ENCODE measurements at regions not wholly inside any gene's neighbourhood (a gene's known extent, or its start where the extent isn't known, plus 50 kb on each side); places are given as distances from the start of the nearest gene placed in this dataset.

DNA sequence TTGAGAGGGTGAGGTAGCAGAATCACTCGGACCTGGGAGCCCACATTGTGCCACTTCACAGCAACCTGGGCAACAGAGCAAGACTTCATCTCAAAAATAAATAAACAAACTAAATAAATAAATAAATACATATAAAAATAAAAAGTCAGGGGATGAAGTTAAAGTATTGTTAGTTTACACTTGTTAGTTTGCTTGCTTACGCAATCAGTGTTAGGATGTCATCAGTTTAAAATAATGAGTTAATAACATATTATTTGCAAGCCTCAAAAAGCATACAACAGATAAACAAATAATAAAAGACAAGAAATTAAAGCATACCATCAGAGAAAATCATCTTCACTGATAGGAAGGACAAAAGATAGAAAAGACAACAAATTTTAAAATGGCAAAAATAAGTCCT lies 891.1 kb upstream of the PCDH7 start:
- Histone ChIP-seq H3K9me3 (ENCODE audit: low read depth) (no peaks in the 10 kb centered on the region), H3K4me1 (ENCODE audit: low read depth) (no peaks in the 10 kb centered on the region), H3K27ac (no peak overlapping the region), H3K36me3 (no peaks in the 10 kb centered on the region), H3K4me3 (no peak overlapping the region), H3K27me3 (no peaks in the 10 kb centered on the region)
- DNase-seq (ENCODE audit: low read depth in 1 of 2, low spot score in 1 of 2), result no peak
- TF ChIP-seq, protein P1, sequence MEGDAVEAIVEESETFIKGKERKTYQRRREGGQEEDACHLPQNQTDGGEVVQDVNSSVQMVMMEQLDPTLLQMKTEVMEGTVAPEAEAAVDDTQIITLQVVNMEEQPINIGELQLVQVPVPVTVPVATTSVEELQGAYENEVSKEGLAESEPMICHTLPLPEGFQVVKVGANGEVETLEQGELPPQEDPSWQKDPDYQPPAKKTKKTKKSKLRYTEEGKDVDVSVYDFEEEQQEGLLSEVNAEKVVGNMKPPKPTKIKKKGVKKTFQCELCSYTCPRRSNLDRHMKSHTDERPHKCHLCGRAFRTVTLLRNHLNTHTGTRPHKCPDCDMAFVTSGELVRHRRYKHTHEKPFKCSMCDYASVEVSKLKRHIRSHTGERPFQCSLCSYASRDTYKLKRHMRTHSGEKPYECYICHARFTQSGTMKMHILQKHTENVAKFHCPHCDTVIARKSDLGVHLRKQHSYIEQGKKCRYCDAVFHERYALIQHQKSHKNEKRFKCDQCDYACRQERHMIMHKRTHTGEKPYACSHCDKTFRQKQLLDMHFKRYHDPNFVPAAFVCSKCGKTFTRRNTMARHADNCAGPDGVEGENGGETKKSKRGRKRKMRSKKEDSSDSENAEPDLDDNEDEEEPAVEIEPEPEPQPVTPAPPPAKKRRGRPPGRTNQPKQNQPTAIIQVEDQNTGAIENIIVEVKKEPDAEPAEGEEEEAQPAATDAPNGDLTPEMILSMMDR (IDR thresholded peaks at IDR 0.05; ENCODE audit: low read depth, low read length), result no peak

DNA sequence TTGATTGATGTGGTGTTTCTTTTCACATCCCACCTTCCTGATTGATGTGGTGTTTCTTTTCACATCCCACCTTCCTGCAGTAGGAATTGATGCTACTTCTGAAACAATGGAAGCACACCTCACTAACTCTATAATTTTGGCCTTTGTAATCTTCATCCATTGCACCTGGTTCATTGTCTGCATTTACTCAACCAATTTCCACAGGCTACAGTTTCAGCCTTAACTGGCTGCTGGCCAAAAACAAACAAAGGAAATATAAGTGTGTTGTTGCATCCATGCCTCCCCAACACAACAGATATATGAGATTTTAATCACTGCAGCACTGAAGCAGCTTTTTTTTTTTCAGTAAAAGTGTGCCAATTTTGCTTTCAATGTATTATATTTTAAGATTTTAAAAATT lies 867.6 kb upstream of the PCDH7 start:
- DNase-seq (ENCODE audit: low read depth in 1 of 2, low spot score in 1 of 2), result no peak
- H3K27me3 ChIP-seq, result no peaks in the 10 kb centered on the region
- H3K27ac ChIP-seq, result no peak overlapping the region
- no peak overlapping the region for H3K4me3 ChIP-seq
- H3K9me3 ChIP-seq (ENCODE audit: low read depth), result no peaks in the 10 kb centered on the region
- H3K4me1 ChIP-seq (ENCODE audit: low read depth), result peaks cover 14% of the 10 kb centered on the region
- H3K36me3 ChIP-seq, result no peaks in the 10 kb centered on the region
- TF ChIP-seq, protein P1 (IDR thresholded peaks at IDR 0.05; ENCODE audit: low read depth, low read length), result no peak

DNA sequence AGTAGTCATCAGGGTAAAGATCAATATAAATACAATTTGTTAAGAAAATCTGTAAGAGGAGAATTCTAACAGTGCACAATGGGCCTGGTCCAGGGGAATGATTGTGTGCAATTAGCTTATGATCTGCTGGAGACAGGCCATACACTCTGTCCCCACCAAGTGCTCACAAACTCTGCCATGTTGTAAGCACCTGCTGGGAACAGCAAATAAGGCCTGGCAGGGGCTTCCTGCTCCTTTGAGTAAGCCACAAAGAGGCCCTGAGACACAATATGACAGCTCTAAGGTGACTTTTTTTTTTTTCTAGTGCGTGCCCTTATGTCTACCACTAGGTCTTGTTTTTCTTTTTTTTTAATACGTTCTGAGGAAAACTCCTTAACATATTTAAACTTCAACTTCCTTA lies 866.3 kb upstream of the PCDH7 start:
- Histone ChIP-seq H3K4me1 (ENCODE audit: low read depth) (peaks cover 14% of the 10 kb centered on the region), H3K36me3 (no peaks in the 10 kb centered on the region), H3K27ac (no peak overlapping the region), H3K9me3 (ENCODE audit: low read depth) (no peaks in the 10 kb centered on the region), H3K4me3 (no peak overlapping the region), H3K27me3 (no peaks in the 10 kb centered on the region)
- TF ChIP-seq, protein P1 (IDR thresholded peaks at IDR 0.05; ENCODE audit: low read depth, low read length), result no peak
- no peak for DNase-seq (ENCODE audit: low read depth in 1 of 2, low spot score in 1 of 2)

DNA sequence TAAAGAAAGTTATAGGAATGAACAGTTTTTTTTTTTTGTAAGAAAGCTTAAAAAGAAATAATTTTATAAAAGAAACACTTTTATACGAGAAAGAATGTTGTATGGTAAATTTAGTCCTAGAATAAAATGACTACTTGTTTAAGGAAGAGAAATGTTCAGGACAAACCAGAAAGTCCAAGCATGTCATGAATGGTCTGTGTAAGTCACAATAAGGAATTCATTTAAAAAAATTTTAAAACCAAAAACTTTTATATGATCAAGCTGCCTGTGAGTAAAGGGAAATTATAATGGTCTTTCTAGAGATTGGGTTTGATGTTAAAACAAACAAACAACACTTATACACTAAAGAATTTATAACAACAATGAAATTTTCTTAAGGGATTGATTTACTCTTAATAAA lies 858.9 kb upstream of the PCDH7 start:
- no peak overlapping the region for H3K27ac ChIP-seq
- H3K4me3 ChIP-seq, result no peak overlapping the region
- no peaks in the 10 kb centered on the region for H3K9me3 ChIP-seq (ENCODE audit: low read depth)
- TF ChIP-seq, protein P1 (IDR thresholded peaks at IDR 0.05; ENCODE audit: low read depth, low read length), result no peak
- peaks cover 4% of the 10 kb centered on the region for H3K4me1 ChIP-seq (ENCODE audit: low read depth)
- no peak for DNase-seq (ENCODE audit: low read depth in 1 of 2, low spot score in 1 of 2)
- no peaks in the 10 kb centered on the region for H3K36me3 ChIP-seq
- no peaks in the 10 kb centered on the region for H3K27me3 ChIP-seq

DNA sequence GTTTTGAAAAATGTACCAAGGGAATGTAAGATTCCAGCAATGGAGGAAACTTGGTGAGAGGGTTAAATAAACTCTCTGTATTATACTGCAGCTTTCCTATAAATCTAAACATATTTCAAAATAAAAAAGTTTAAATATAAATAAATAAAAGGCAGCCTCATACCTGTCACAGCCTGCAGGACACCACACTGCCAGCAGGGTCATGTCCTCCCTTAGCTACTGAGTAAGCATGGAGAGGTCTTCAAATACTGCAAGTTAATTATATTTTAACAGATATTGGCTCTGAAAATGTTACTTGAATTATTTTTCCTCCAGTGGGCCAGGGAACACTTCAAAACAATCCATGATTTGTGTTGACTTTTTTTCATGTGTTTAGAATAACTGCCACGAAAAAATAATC lies 852.8 kb upstream of the PCDH7 start:
- H3K27ac ChIP-seq, result no peak overlapping the region
- H3K36me3 ChIP-seq, result no peaks in the 10 kb centered on the region
- TF ChIP-seq, protein P1 (IDR thresholded peaks at IDR 0.05; ENCODE audit: low read depth, low read length), result no peak
- H3K4me3 ChIP-seq, result no peak overlapping the region
- no peaks in the 10 kb centered on the region for H3K4me1 ChIP-seq (ENCODE audit: low read depth)
- DNase-seq (ENCODE audit: low read depth in 1 of 2, low spot score in 1 of 2), result no peak
- no peaks in the 10 kb centered on the region for H3K27me3 ChIP-seq
- H3K9me3 ChIP-seq (ENCODE audit: low read depth), result no peaks in the 10 kb centered on the region

DNA sequence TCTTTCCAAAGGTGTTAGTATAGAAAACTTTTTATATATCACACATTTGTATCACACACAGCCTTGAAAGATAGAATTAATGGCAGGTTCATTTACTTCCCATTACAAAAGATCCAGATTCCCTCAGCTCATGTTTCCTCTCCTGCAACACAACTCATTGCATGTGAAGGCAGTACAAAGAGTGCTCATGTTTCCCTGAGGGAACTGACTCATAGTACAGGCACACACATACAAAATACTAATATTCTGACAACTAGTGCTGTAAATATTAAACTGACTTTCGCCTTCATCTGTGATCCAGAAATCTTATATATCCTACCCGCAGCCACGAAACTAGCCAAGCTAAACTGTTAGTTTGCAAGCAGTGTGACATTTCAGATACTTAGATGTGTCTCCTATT lies 819.8 kb upstream of the PCDH7 start:
- Histone ChIP-seq H3K4me3 (no peak overlapping the region), H3K27me3 (no peaks in the 10 kb centered on the region), H3K9me3 (ENCODE audit: low read depth) (no peaks in the 10 kb centered on the region), H3K4me1 (ENCODE audit: low read depth) (no peaks in the 10 kb centered on the region), H3K27ac (no peak overlapping the region), H3K36me3 (no peaks in the 10 kb centered on the region)
- TF ChIP-seq, protein P1 (IDR thresholded peaks at IDR 0.05; ENCODE audit: low read depth, low read length), result no peak
- no peak for DNase-seq (ENCODE audit: low read depth in 1 of 2, low spot score in 1 of 2)
